Neural crest cell (in vitro differentiated cells): ENCODE measurements at regions not wholly inside any gene's neighbourhood (a gene's known extent, or its start where the extent isn't known, plus 50 kb on each side); places are given as distances from the start of the nearest gene placed in this dataset.

Experiments used
- DNase-seq: peaks from one replicate; pipeline ENCODE4 v3.0.0; 2021; ENCODE audit warnings: low read depth, mixed read lengths, low spot score
- H3K27ac Mint-ChIP-seq: one replicate; pipeline ENCODE4 v1.8.0; 2021; ENCODE audit warnings: mild to moderate bottlenecking, mixed read lengths; ENCODE audit not compliant: unreplicated experiment
- H3K27me3 Mint-ChIP-seq: 2 replicates; pipeline ENCODE4 v1.8.0; 2021; ENCODE audit warnings: low read depth, mild to moderate bottlenecking, mixed read lengths
- H3K36me3 Mint-ChIP-seq: 2 replicates; pipeline ENCODE4 v1.8.0; 2021; ENCODE audit warnings: low read depth, mild to moderate bottlenecking, mixed read lengths
- H3K4me1 Mint-ChIP-seq: 2 replicates; pipeline ENCODE4 v1.8.0; 2021; ENCODE audit warnings: mixed read lengths
- H3K4me3 Mint-ChIP-seq: one replicate; pipeline ENCODE4 v1.8.0; 2021; ENCODE audit warnings: mild to moderate bottlenecking, mixed read lengths
- H3K9me3 Mint-ChIP-seq: 2 replicates; pipeline ENCODE4 v1.8.0; 2021; ENCODE audit warnings: mixed read lengths
- CTCF ChIP-seq: fragments of 200-600 bp; sonication (generic); conservative IDR thresholded peaks from 2 replicates; pipeline ENCODE4 v1.5.0; 2021; ENCODE audit warnings: antibody characterized with exemption, mild to moderate bottlenecking

- Mint-ChIP-seq H3K36me3 (no peaks in the 10 kb centered on the region), H3K4me3 (no peak overlapping the region), H3K9me3 (no peaks in the 10 kb centered on the region), H3K27ac (no peak overlapping the region), H3K27me3 (peaks cover 2% of the 10 kb centered on the region), H3K4me1 (no peaks in the 10 kb centered on the region)
- TF ChIP-seq CTCF, result no peak
- DNase-seq, result no peak
Observed at GRCh38 chr9:2281803-2282185, 266.6 kb downstream of the SMARCA2 start.

GRCh38 chr9:2284770-2285169 is 269.6 kb downstream of the SMARCA2 start:
- Mint-ChIP-seq H3K36me3 (no peaks in the 10 kb centered on the region), H3K9me3 (no peaks in the 10 kb centered on the region), H3K4me3 (no peak overlapping the region), H3K4me1 (no peaks in the 10 kb centered on the region), H3K27me3 (no peaks in the 10 kb centered on the region), H3K27ac (no peak overlapping the region)
- no peak for DNase-seq
- no peak for TF ChIP-seq CTCF

GRCh38 chr9:2285416-2286332 is 270.5 kb downstream of the SMARCA2 start:
- H3K4me1 Mint-ChIP-seq, result no peaks in the 10 kb centered on the region
- H3K36me3 Mint-ChIP-seq, result no peaks in the 10 kb centered on the region
- H3K9me3 Mint-ChIP-seq, result no peaks in the 10 kb centered on the region
- DNase-seq, result no peak
- no peaks in the 10 kb centered on the region for H3K27me3 Mint-ChIP-seq
- no peak for TF ChIP-seq CTCF
- no peak overlapping the region for H3K4me3 Mint-ChIP-seq
- no peak overlapping the region for H3K27ac Mint-ChIP-seq

GRCh38 chr9:2286333-2286705 is 271.2 kb downstream of the SMARCA2 start:
- Mint-ChIP-seq H3K27ac (no peak overlapping the region), H3K27me3 (no peaks in the 10 kb centered on the region), H3K4me3 (no peak overlapping the region), H3K4me1 (no peaks in the 10 kb centered on the region), H3K36me3 (no peaks in the 10 kb centered on the region), H3K9me3 (no peaks in the 10 kb centered on the region)
- DNase-seq, result no peak
- TF ChIP-seq CTCF, result no peak

- Mint-ChIP-seq H3K27me3 (no peaks in the 10 kb centered on the region), H3K36me3 (no peaks in the 10 kb centered on the region), H3K9me3 (no peaks in the 10 kb centered on the region), H3K27ac (no peak overlapping the region), H3K4me3 (no peak overlapping the region), H3K4me1 (no peaks in the 10 kb centered on the region)
- no peak for TF ChIP-seq CTCF
- no peak for DNase-seq
Observed at GRCh38 chr9:2286825-2287455, 271.8 kb downstream of the SMARCA2 start.
